Fibroblast of skin of scalp (primary cell): ENCODE measurements at regions not wholly inside any gene's neighbourhood (a gene's known extent, or its start where the extent isn't known, plus 50 kb on each side); places are given as distances from the start of the nearest gene placed in this dataset.

Experiments used
- DNase-seq: peaks from one replicate; pipeline ENCODE4 v3.0.0-alpha.2; 2013

- DNase-seq = no peak
Observed at GRCh38 chr1:239736479-239736878, 350.1 kb downstream of the CHRM3 start.

- no peak for DNase-seq
Observed at GRCh38 chr1:239739375-239739774, 352.3 kb upstream of the FMN2 start.

GRCh38 chr1:239739919-239740318 lies 351.8 kb upstream of the FMN2 start:
- no peak for DNase-seq

GRCh38 chr1:239742416-239743109 lies 349.1 kb upstream of the FMN2 start:
- no peak for DNase-seq

- no peak for DNase-seq
Observed at GRCh38 chr1:239744851-239745250, 346.8 kb upstream of the FMN2 start.

GRCh38 chr1:239755107-239755912 lies 336.4 kb upstream of the FMN2 start:
- DNase-seq = no peak

GRCh38 chr1:239757716-239758115 lies 334.0 kb upstream of the FMN2 start:
- peak; percentile 4 for DNase-seq

GRCh38 chr1:239758756-239759155 lies 332.9 kb upstream of the FMN2 start:
- no peak for DNase-seq

- no peak for DNase-seq
Observed at GRCh38 chr1:239761509-239761908, 330.2 kb upstream of the FMN2 start.

- no peak for DNase-seq
Observed at GRCh38 chr1:239763850-239764249, 327.8 kb upstream of the FMN2 start.

- DNase-seq = no peak
Observed at GRCh38 chr1:239764546-239764945, 327.1 kb upstream of the FMN2 start.

GRCh38 chr1:239765163-239765562 lies 326.5 kb upstream of the FMN2 start:
- no peak for DNase-seq

GRCh38 chr1:239771550-239771949 lies 320.1 kb upstream of the FMN2 start:
- DNase-seq = no peak

GRCh38 chr1:239772446-239772845 lies 319.2 kb upstream of the FMN2 start:
- DNase-seq = no peak

GRCh38 chr1:239775466-239775865 lies 316.2 kb upstream of the FMN2 start:
- no peak for DNase-seq

- DNase-seq = no peak
Observed at GRCh38 chr1:239778208-239778813, 313.4 kb upstream of the FMN2 start.

GRCh38 chr1:239779962-239780361 lies 311.7 kb upstream of the FMN2 start:
- DNase-seq = no peak

- DNase-seq = no peak
Observed at GRCh38 chr1:239784896-239785295, 306.8 kb upstream of the FMN2 start.

- DNase-seq = no peak
Observed at GRCh38 chr1:239785576-239785975, 306.1 kb upstream of the FMN2 start.

- no peak for DNase-seq
Observed at GRCh38 chr1:239786464-239786863, 305.2 kb upstream of the FMN2 start.

GRCh38 chr1:239792157-239792556 lies 299.5 kb upstream of the FMN2 start:
- DNase-seq = no peak

- no peak for DNase-seq
Observed at GRCh38 chr1:239795304-239795703, 296.4 kb upstream of the FMN2 start.

- no peak for DNase-seq
Observed at GRCh38 chr1:239799617-239800016, 292.1 kb upstream of the FMN2 start.

- no peak for DNase-seq
Observed at GRCh38 chr1:239800861-239801260, 290.8 kb upstream of the FMN2 start.
